ENCODE measurements at regions not wholly inside any gene's neighbourhood (a gene's known extent, or its start where the extent isn't known, plus 50 kb on each side); places are given as distances from the start of the nearest gene placed in this dataset.

- ChIA-PET POLR2A (no interaction called here), CTCF (ENCODE audit: low intra/inter-chr PET ratio) (no interaction called here)
- Histone ChIP-seq H3K27me3 (ENCODE audit: control insufficient read depth in 2 of 2, insufficient read depth in 2 of 2, low read length in 2 of 2) (no peaks in the 10 kb centered on the region), H2AFZ (ENCODE audit: low read depth, low read length) (no peak overlapping the region), H3K4me3 (no peak overlapping the region), H3K9me1 (ENCODE audit: control insufficient read depth, insufficient read depth, low read length) (no peaks in the 10 kb centered on the region), H3K4me2 (ENCODE audit: insufficient read depth, low read length) (no peak overlapping the region), H3K27ac (ENCODE audit: extremely low read depth, low read depth, low read length) (no peak overlapping the region), H3K9me3 (replicated peaks; ENCODE audit: control insufficient read depth, insufficient read depth, low read depth, low read length) (no peaks in the 10 kb centered on the region), H3K79me2 (ENCODE audit: control insufficient read depth, insufficient read depth, low read length) (no peaks in the 10 kb centered on the region), H3K36me3 (ENCODE audit: control insufficient read depth, insufficient read depth, low read length) (no peaks in the 10 kb centered on the region), H4K20me1 (replicated peaks; ENCODE audit: control insufficient read depth, insufficient read depth, low read length) (no peaks in the 10 kb centered on the region), H3K4me1 (replicated peaks in 1 of 2; ENCODE audit: control insufficient read depth in 2 of 2, insufficient read depth in 2 of 2, low read length in 2 of 2) (no peaks in the 10 kb centered on the region), H3K9ac (ENCODE audit: insufficient read depth in 1 of 2, low read depth in 2 of 2, low read length in 2 of 2) (no peak overlapping the region)
- in situ Hi-C loops (cut with MboI) = no loop called here
- intact Hi-C loops (cut with micrococcal nuclease) = no loop called here
- FAIRE-seq (no peak), ATAC-seq (no peak), DNase-seq (ENCODE audit: extremely low read depth in 1 of 4, low spot score in 3 of 4) (no peak)
- BruUV-seq (replicated peaks) = no TSS peak
- no peak for TF ChIP-seq ATF4 (CRISPR knock-in tag; IDR thresholded peaks at IDR 0.05)
- no peak for TF ChIP-seq ZC3H11A (IDR thresholded peaks at IDR 0.05; ENCODE audit: low read depth, low read length)
- TF ChIP-seq HMBOX1 (IDR thresholded peaks at IDR 0.05) = no peak
- TF ChIP-seq FOXK1 (CRISPR knock-in tag; IDR thresholded peaks at IDR 0.05; ENCODE audit: borderline replicate concordance) = no peak
- TF ChIP-seq HINFP (tag; conservative IDR thresholded peaks at IDR 0.05; ENCODE audit: low read depth) = no peak
- TF ChIP-seq DIDO1 (tag; IDR thresholded peaks at IDR 0.05; ENCODE audit: low read depth) = no peak
- TF ChIP-seq HNRNPK (IDR thresholded peaks at IDR 0.05; ENCODE audit: low read depth, low read length, poor library complexity, severe bottlenecking) = no peak
- TF ChIP-seq JUND (IDR thresholded peaks at IDR 0.05; ENCODE audit: borderline replicate concordance, low read depth, low read length) = no peak
- TF ChIP-seq JUND (tag; IDR thresholded peaks at IDR 0.05; ENCODE audit: borderline replicate concordance, low read depth, low read length) = no peak
- no peak for TF ChIP-seq PTRF (tag; IDR thresholded peaks at IDR 0.05)
- no peak for TF ChIP-seq ZBTB43 (CRISPR knock-in tag; IDR thresholded peaks at IDR 0.05)
- TF ChIP-seq CEBPB (tag; IDR thresholded peaks at IDR 0.05) = no peak
- TF ChIP-seq ZNF668 (CRISPR knock-in tag; IDR thresholded peaks at IDR 0.05) = no peak
- TF ChIP-seq CHD2 (IDR thresholded peaks at IDR 0.05; ENCODE audit: low read depth, low read length) = no peak
- TF ChIP-seq BCL6 (CRISPR knock-in tag; IDR thresholded peaks at IDR 0.05) = no peak
- TF ChIP-seq FOXK2 (conservative IDR thresholded peaks at IDR 0.05 in 1 of 2, IDR thresholded peaks at IDR 0.05 in 1 of 2; ENCODE audit: low read depth in 2 of 2) = no peak
- no peak for TF ChIP-seq TCF7L2 (IDR thresholded peaks at IDR 0.05; ENCODE audit: low read depth, low read length)
- TF ChIP-seq NBN (IDR thresholded peaks at IDR 0.05; ENCODE audit: low read depth) = no peak
- TF ChIP-seq CBX3 (IDR thresholded peaks at IDR 0.05; ENCODE audit: borderline replicate concordance in 1 of 2, low read length in 2 of 2) = no peak
- TF ChIP-seq RFX5 (IDR thresholded peaks at IDR 0.05; ENCODE audit: low read depth, low read length) = no peak
Observed at GRCh38 chr6:68296126-68296525, 339.0 kb upstream of the ADGRB3 start.

Measured in K562 (cell line).